ENCODE measurements at regions not wholly inside any gene's neighbourhood (a gene's known extent, or its start where the extent isn't known, plus 50 kb on each side); places are given as distances from the start of the nearest gene placed in this dataset.
"Not testable (repeated sequence)": the region's sequence is repeated elsewhere in the genome, so short reads cannot be mapped to it uniquely, and the experiment has no call there.

GRCh38 chr1:102365071-102365470 is 368.3 kb upstream of the OLFM3 start:
- no peak for DNase-seq

DNA sequence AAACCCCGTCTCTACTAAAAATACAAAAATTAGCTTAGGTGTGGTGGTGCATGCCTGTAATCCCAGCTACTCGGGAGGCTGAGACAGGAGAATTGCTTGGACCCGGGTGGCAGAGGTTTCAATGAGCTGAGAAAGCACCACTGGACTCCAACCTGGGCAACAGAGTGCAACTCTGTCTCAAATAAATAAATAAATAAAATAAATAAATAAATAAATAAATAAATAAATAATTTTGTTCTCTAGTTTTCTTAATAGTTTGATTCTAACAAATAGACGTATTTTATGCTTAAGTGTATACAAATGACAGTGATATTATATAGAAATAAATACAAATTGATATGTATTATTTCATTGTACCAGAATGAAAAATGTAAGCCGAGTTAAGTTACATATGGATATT is 339.9 kb upstream of the OLFM3 start:
- DNase-seq = no peak

- DNase-seq = no peak
Observed at GRCh38 chr1:102318104-102318806, 321.5 kb upstream of the OLFM3 start.

DNA sequence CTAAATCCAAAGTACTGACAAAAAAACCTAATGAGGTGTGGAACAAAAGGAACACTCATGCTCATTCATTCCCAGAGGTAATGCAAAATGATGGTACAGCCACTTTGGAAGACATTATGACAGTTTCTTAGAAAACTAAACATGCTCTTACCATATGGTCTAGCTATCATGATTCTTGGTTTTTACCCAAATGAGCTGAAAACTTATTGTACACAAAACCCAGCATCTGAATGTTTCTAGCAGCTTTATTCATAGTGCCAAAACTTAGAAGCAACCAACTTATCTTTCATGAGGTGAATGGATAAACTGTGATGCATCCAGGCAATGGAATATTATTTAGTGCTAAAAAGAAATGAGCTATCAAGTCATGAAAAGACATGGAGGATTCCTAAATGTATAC is 318.4 kb upstream of the OLFM3 start:
- no peak for DNase-seq

DNA sequence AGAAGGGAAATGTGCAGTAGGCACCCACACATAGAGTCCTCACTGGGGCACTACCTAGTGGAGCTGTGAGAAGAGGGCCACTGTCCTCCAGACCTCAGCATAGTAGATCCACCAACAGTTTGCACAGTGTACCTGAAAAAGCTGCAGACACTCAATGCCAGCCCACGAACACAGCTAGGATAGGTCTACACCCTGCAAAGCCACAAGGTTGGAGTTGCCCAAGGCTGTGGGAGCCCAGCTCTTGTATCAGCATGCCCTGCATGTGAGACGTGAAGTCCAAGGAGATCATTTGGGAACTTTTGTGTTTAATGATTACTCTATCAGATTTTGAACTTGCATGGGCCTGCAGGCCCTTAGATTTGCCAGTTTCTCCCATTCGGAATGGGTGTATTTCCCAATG is 299.4 kb upstream of the OLFM3 start:
- DNase-seq = no peak

- DNase-seq = no peak
Observed at GRCh38 chr1:102282955-102283354, 286.2 kb upstream of the OLFM3 start.

- no peak for DNase-seq
Observed at GRCh38 chr1:102262994-102263393, 266.3 kb upstream of the OLFM3 start.

DNA sequence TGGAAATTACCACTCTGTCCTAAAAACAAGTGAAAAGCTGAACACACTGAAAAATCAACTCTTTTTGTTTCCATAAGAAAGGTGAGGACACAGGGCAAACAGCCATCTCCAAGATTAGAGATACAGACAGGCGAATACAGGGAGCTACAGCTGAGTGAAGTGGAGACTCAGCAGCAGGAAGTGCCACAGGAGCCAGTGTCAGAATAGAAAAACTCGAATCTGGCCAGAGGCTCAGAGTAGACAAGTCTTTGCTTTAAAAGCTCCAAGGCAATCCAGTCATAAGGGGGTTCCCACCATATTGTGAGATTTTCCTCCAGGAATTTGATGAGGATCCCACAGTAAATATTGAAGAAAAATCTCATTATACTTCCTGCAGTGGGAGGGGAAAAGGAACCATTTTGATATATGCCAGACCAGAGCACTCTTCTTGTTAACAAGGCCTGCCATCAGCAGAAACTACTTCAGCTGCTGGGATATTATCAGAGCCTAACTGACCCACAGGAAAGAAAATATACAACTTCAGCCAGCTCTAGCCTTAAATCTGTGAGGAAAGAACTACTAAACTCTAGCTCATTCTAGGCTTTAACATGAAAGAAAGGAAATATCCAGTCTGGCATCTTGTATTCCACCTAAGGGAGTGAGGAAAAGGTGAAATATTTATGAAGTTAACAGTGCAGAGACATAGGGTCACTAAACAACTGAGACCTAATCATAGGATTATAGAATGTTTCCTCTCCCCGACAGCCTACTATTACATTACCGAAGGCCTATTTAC is 256.2 kb upstream of the OLFM3 start:
- DNase-seq = no peak

DNA sequence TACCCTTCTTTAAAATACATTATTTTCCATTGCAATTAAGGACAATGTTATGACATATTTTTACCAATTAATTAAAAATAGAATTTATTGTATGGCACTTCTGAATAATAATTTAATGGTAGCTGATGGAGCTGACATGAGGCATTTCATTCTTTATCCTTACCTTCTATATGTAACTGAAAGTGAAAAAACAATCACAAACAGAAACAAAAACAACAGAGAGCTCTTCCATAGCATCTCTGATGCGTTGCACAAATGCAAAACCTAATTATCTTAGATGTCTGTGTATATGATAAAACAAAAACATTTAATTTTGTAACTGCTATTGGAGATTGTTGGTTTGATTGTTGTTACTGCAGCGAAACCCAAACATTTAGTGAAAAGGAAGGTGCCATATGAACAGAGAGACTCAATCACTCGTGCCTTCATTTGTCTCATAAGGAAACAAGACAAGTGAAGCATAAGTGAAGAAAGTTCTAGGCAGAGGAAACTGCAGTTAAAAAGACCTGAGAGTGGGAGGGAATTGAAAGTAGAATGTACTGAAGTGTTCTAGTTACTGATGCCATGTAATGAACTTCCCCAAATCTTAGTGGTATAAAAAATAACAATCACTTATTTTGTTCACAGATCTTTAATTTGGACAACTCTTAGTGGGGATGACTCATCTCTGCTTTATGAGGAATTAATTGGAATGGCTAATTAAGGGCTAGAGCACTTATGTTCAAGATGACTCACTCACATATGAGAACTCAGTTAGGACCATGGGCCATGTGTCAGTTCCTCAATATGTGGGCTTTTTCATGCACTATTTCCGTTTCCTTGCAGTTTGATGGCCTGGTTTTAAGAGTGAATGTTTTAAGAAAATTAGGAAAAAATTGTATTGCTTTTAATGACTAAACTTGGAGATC is 245.0 kb upstream of the OLFM3 start:
- DNase-seq = no peak

- DNase-seq = no peak
Observed at GRCh38 chr1:102239247-102239646, 242.5 kb upstream of the OLFM3 start.

DNA sequence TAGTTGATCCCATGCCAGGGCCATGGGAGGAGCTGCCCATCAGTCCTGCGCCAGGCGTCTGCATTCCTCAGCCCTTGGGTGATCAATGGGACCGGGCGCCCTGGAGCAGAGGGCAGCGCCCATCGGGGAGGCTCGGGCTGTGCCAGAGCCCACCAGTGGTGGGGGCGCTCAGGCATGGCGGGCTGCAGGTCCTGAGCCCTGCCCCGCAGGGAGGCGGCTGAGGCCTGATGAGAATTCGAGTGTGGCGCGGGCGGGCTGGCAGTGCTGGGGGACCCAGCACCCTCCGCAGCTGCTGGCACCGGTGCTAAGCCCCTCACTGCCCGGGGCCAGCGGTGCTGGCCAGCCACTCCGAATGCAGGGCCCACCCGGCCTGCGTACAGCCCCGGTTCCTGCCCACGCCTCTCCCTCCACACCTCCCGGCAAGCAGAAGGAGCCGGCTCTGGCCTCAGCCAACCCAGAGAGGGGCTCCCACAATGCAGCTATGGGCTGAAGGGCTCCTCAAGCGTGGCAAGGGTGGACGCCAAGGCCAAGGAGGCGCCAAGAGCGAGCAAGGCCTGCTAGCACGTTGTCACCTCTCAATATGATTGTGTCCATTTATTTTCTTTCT is 238.1 kb upstream of the OLFM3 start:
- DNase-seq = no peak

DNA sequence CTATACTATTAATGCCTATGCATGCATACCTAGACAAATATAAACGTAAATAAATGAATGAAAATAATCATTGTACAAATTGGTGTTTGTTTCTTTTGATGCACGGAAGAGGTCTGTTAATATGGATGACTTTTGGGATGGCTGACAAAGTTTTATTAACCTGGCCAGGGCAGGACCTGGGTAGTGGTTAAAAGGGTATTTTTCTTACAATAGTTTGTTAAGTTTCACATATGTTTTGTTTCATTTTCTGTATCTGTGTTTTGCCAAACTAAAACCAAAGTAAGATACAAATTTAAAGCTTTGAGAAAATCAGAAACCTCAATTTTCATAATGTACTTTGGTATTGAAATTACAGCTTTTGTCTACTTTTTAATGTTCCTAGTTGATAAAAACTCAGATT is 222.7 kb upstream of the OLFM3 start:
- no peak for DNase-seq

DNA sequence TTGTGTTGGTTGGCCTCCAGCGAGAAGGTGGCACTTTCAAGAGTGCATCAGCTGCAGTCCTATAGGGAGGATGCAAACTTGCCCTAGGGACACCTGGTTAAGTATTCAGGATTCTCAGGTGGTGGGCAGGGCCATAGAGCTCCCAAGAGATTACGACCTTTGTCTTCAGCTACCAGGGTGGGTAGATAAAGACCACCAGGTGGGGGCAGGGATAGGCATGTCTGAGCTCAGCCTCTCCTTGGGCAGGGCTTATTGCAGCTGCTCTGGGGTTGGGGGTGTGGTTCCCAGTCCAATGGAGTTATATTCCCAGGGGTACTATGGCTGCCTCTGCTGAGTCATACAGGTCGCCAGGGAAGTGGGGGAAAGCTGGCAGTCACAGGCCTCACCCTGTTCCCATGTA is 214.2 kb upstream of the OLFM3 start:
- not testable (repeated sequence) for DNase-seq

DNA sequence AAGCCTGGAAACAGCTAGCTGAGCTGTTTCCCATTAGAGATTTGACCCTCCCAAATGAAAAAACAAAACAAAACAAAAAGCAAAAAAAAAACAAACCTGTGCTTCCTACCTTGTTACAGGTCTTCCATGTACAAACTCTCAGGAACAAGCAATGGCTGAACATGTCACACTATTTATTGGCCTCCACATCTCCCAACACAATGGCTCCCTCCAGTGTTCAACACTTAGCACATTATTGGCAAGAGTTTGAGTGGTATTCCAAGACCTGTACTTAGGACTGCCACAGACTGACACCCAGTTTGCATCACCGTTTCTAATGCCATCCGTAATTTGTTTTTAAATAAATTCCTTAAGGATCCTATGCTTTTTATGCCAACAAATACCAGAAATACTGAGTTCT is 195.0 kb upstream of the OLFM3 start:
- peak; percentile 15 to 16 for DNase-seq

- no peak for DNase-seq
Observed at GRCh38 chr1:102190429-102190828, 193.7 kb upstream of the OLFM3 start.

DNA sequence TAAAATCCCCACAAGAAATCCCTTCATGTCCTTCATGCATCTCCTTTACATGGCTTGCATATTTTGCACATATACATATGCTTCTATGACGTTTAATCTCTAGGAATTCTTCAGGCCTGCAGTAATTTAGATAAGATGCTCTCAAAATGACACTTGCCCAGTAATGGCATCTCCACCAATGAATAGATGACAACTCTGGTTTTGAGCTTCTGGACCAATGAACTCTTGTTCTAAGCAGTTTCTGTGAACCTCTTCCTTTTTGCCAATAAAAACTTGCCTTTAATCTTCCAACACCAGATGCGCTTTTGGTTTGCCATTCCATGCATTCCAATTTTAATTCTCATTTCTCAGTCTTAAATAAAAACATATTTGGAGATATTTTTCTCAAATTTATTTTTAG is 189.8 kb upstream of the OLFM3 start:
- DNase-seq = no peak

- DNase-seq = no peak
Observed at GRCh38 chr1:102185260-102185659, 188.5 kb upstream of the OLFM3 start.

GRCh38 chr1:102184477-102184876 is 187.8 kb upstream of the OLFM3 start:
- DNase-seq = no peak

DNA sequence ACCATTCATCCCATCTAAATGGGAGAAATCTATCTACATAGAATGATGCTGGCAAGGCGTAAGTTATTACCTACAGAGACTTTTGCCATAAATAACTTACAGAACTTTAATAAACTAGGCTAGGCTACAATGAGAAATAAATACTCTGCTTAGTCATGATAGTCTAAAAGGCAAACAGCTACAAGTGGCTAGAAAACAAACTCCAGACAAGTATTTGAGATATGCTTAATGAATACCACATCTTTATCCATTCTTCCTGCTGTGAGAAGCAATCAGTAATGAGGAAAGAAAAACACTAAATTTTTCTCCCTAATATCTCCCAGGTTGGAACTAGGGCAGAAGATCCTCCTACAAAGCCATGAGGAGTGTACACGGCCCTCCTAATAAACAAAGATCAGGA is 187.0 kb upstream of the OLFM3 start:
- DNase-seq = no peak

GRCh38 chr1:102182603-102183260 is 186.0 kb upstream of the OLFM3 start:
- no peak for DNase-seq

- no peak for DNase-seq
Observed at GRCh38 chr1:102181341-102181740, 184.6 kb upstream of the OLFM3 start.

- no peak for DNase-seq
Observed at GRCh38 chr1:102178480-102178879, 181.8 kb upstream of the OLFM3 start.
